ENCODE measurements at regions not wholly inside any gene's neighbourhood (a gene's known extent, or its start where the extent isn't known, plus 50 kb on each side); places are given as distances from the start of the nearest gene placed in this dataset.

- H3K36me3 Mint-ChIP-seq, result no peaks in the 10 kb centered on the region
- no peak for DNase-seq (ENCODE audit: extremely low spot score, unreplicated experiment)
- no peaks in the 10 kb centered on the region for H3K4me1 Mint-ChIP-seq (ENCODE audit: unreplicated experiment)
- H3K9me3 Mint-ChIP-seq, result peaks cover 7% of the 10 kb centered on the region
- H3K27me3 Mint-ChIP-seq, result no peaks in the 10 kb centered on the region
- H3K27ac Mint-ChIP-seq, result no peak overlapping the region
- no peak overlapping the region for H3K4me3 Mint-ChIP-seq
- TF ChIP-seq CTCF (conservative IDR thresholded peaks at IDR 0.05), result no peak
Measured at GRCh38 chr7:152969335-152969734, 209.8 kb downstream of the ACTR3B start.

- Mint-ChIP-seq H3K4me1 (ENCODE audit: unreplicated experiment) (peaks cover 4% of the 10 kb centered on the region), H3K27me3 (no peaks in the 10 kb centered on the region), H3K4me3 (no peak overlapping the region), H3K27ac (no peak overlapping the region), H3K36me3 (no peaks in the 10 kb centered on the region), H3K9me3 (peaks cover 7% of the 10 kb centered on the region)
- DNase-seq (ENCODE audit: extremely low spot score, unreplicated experiment), result no peak
- no peak for TF ChIP-seq CTCF (conservative IDR thresholded peaks at IDR 0.05)
Measured at GRCh38 chr7:152969839-152970238, 210.3 kb downstream of the ACTR3B start.

GRCh38 chr7:152970481-152970880 is 210.9 kb downstream of the ACTR3B start:
- peaks cover 4% of the 10 kb centered on the region for H3K4me1 Mint-ChIP-seq (ENCODE audit: unreplicated experiment)
- H3K9me3 Mint-ChIP-seq, result peaks cover 7% of the 10 kb centered on the region
- H3K27me3 Mint-ChIP-seq, result no peaks in the 10 kb centered on the region
- no peaks in the 10 kb centered on the region for H3K36me3 Mint-ChIP-seq
- no peak overlapping the region for H3K27ac Mint-ChIP-seq
- no peak for TF ChIP-seq CTCF (conservative IDR thresholded peaks at IDR 0.05)
- no peak overlapping the region for H3K4me3 Mint-ChIP-seq
- no peak for DNase-seq (ENCODE audit: extremely low spot score, unreplicated experiment)

- DNase-seq (ENCODE audit: extremely low spot score, unreplicated experiment), result no peak
- no peaks in the 10 kb centered on the region for H3K9me3 Mint-ChIP-seq
- H3K27ac Mint-ChIP-seq, result no peak overlapping the region
- H3K27me3 Mint-ChIP-seq, result no peaks in the 10 kb centered on the region
- H3K36me3 Mint-ChIP-seq, result no peaks in the 10 kb centered on the region
- peaks cover 4% of the 10 kb centered on the region for H3K4me1 Mint-ChIP-seq (ENCODE audit: unreplicated experiment)
- H3K4me3 Mint-ChIP-seq, result no peak overlapping the region
- no peak for TF ChIP-seq CTCF (conservative IDR thresholded peaks at IDR 0.05)
Measured at GRCh38 chr7:152974577-152974976, 215.0 kb downstream of the ACTR3B start.

GRCh38 chr7:152975076-152975475 is 215.5 kb downstream of the ACTR3B start:
- no peak for TF ChIP-seq CTCF (conservative IDR thresholded peaks at IDR 0.05)
- H3K9me3 Mint-ChIP-seq, result no peaks in the 10 kb centered on the region
- peaks cover 4% of the 10 kb centered on the region for H3K4me1 Mint-ChIP-seq (ENCODE audit: unreplicated experiment)
- no peak overlapping the region for H3K27ac Mint-ChIP-seq
- H3K36me3 Mint-ChIP-seq, result no peaks in the 10 kb centered on the region
- DNase-seq (ENCODE audit: extremely low spot score, unreplicated experiment), result no peak
- H3K4me3 Mint-ChIP-seq, result no peak overlapping the region
- peaks cover 3% of the 10 kb centered on the region for H3K27me3 Mint-ChIP-seq

GRCh38 chr7:152979376-152979775 is 219.8 kb downstream of the ACTR3B start:
- Mint-ChIP-seq H3K4me1 (ENCODE audit: unreplicated experiment) (peaks cover 4% of the 10 kb centered on the region), H3K27ac (no peak overlapping the region), H3K27me3 (peaks cover 6% of the 10 kb centered on the region), H3K36me3 (no peaks in the 10 kb centered on the region), H3K9me3 (no peaks in the 10 kb centered on the region), H3K4me3 (no peak overlapping the region)
- no peak for TF ChIP-seq CTCF (conservative IDR thresholded peaks at IDR 0.05)
- DNase-seq (ENCODE audit: extremely low spot score, unreplicated experiment), result no peak
